KMS-11 (cell line): ENCODE measurements at regions not wholly inside any gene's neighbourhood (a gene's known extent, or its start where the extent isn't known, plus 50 kb on each side); places are given as distances from the start of the nearest gene placed in this dataset.
A peak's percentile ranks its signal among the peaks of the same experiment; 100 is the strongest.

Source experiments
- H2AFZ ChIP-seq: fragments of 200-600 bp; sonication (generic); 2 replicates; pipeline ENCODE4 v1.6.1; 2016; ENCODE audit warnings: antibody characterized with exemption, mixed run types, low read depth
- H3K27ac ChIP-seq: fragments of 200-600 bp; sonication (generic); 2 replicates; pipeline ENCODE4 v1.6.1; 2016; ENCODE audit warnings: mild to moderate bottlenecking, mixed run types
- H3K27me3 ChIP-seq: fragments of 200-600 bp; sonication (generic); 2 replicates; pipeline ENCODE4 v1.6.1; 2017; ENCODE audit warnings: mild to moderate bottlenecking, low read depth, mixed run types, moderate library complexity; ENCODE audit not compliant: insufficient read depth
- H3K36me3 ChIP-seq: fragments of 200-600 bp; sonication (generic); 2 replicates; pipeline ENCODE4 v1.6.1; 2017; ENCODE audit warnings: mild to moderate bottlenecking, mixed run types; ENCODE audit not compliant: insufficient read depth
- H3K4me1 ChIP-seq: fragments of 200-600 bp; sonication (generic); 2 replicates; pipeline ENCODE4 v1.6.1; 2016; ENCODE audit warnings: mild to moderate bottlenecking, low read depth, mixed run types; ENCODE audit not compliant: poor library complexity, severe bottlenecking
- H3K4me2 ChIP-seq: fragments of 200-600 bp; sonication (generic); 2 replicates; pipeline ENCODE4 v1.7.0; 2016; ENCODE audit warnings: mild to moderate bottlenecking, mixed run types
- H3K4me3 ChIP-seq: fragments of 200-600 bp; sonication (generic); IDR thresholded peaks from 2 replicates; pipeline ENCODE4 v1.6.1; 2017; ENCODE audit warnings: low read depth, low read length, mixed read lengths; ENCODE audit not compliant: insufficient read depth
- H3K79me2 ChIP-seq: fragments of 200-600 bp; sonication (generic); 2 replicates; pipeline ENCODE4 v1.6.1; 2016; ENCODE audit warnings: low read depth, mixed run types; ENCODE audit not compliant: insufficient read depth
- H3K9ac ChIP-seq: fragments of 200-600 bp; sonication (generic); 2 replicates; pipeline ENCODE4 v1.6.1; 2016; ENCODE audit warnings: mild to moderate bottlenecking, mixed run types
- H4K20me1 ChIP-seq: fragments of 200-600 bp; sonication (generic); 2 replicates; pipeline ENCODE4 v1.6.1; 2016; ENCODE audit warnings: mild to moderate bottlenecking, mixed run types; ENCODE audit not compliant: insufficient read depth
- CTCF ChIP-seq: fragments of 200-600 bp; sonication (generic); conservative IDR thresholded peaks from 2 replicates; pipeline ENCODE4 v1.6.1; 2017; ENCODE audit warnings: low read depth, mild to moderate bottlenecking, antibody characterized with exemption, low read length, moderate library complexity, mixed read lengths

DNA sequence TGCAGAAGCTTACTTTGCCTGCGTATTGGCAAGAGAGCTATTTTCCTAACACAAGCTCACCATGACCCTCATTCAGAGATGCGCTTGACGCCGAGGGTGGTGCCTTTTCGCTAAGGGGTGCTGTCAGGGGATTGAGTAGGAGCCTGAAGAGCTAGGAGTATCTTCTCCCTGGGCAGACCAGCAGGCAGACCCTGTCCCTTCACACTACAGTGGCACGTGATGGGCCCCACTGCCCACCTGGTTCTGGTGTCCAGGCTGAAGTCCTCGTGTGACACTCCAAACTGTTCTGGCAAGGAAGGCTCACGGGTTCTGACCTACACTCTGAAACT, 198.3 kb downstream of the AUH start:
- Histone ChIP-seq H4K20me1 (no peaks in the 10 kb centered on the region), H3K4me2 (peak overlapping the region; percentile 98), H3K27me3 (no peaks in the 10 kb centered on the region), H3K9ac (peak overlapping the region; percentile 94), H3K4me3 (no peak overlapping the region), H3K4me1 (peaks cover 82% of the 10 kb centered on the region), H3K79me2 (peaks cover 38% of the 10 kb centered on the region), H2AFZ (no peak overlapping the region), H3K27ac (peak overlapping the region; percentile 96), H3K36me3 (no peaks in the 10 kb centered on the region)
- TF ChIP-seq CTCF = no peak

GRCh38 chr9:91163773-91164471, 197.8 kb downstream of the AUH start:
- H4K20me1 ChIP-seq = no peaks in the 10 kb centered on the region
- peak overlapping the region; percentile 96 for H3K27ac ChIP-seq

More at GRCh38 chr9:91163773-91164471, 197.8 kb downstream of the AUH start:
- Histone ChIP-seq H2AFZ (no peak overlapping the region), H3K27me3 (no peaks in the 10 kb centered on the region), H3K4me3 (no peak overlapping the region), H3K79me2 (peaks cover 33% of the 10 kb centered on the region), H3K4me1 (peaks cover 77% of the 10 kb centered on the region), H3K4me2 (peak overlapping the region; percentile 98), H3K9ac (peak overlapping the region; percentile 94), H3K36me3 (no peaks in the 10 kb centered on the region)
- no peak for TF ChIP-seq CTCF
